ENCODE measurements at regions not wholly inside any gene's neighbourhood (a gene's known extent, or its start where the extent isn't known, plus 50 kb on each side); places are given as distances from the start of the nearest gene placed in this dataset.

DNA sequence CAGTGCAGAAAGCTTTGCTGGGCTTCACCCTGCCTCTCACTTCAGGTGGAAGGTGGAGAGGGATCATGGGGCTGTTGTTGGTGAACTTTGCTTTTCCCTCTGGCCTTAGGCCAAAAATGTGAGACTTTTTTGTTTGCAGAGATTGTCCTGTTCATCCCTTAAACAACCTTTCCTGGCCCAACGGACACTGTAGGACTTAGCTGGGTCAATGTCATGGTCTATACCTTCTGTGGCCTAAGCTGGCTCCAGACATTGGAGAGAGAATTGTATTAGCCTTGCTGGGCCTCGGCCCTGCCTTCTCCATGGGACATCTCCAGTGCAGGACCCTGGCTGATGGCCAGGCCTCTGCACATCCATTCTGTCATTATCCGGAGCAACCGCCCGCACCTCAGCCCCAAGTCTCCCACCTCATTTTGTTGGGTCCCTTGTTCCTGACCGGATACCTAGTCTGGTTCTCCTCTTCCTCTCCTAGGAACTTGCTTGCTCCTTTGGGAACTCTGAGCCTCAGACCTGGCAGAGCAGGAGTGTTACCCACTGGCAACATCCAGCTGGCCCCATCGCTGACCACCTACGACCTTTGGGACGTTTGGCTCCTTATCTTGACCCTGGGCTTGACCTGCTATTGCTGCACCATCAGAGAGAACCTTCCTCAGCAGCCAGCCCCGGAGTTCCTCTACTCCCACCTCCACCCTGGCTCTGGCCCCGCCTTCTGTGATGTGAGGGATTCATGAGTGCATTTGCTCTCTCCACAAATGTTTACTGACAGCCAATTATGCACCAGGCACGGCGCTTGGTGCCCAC lies 128.2 kb downstream of the BANF2 start (continued):
- TF ChIP-seq, protein P1, sequence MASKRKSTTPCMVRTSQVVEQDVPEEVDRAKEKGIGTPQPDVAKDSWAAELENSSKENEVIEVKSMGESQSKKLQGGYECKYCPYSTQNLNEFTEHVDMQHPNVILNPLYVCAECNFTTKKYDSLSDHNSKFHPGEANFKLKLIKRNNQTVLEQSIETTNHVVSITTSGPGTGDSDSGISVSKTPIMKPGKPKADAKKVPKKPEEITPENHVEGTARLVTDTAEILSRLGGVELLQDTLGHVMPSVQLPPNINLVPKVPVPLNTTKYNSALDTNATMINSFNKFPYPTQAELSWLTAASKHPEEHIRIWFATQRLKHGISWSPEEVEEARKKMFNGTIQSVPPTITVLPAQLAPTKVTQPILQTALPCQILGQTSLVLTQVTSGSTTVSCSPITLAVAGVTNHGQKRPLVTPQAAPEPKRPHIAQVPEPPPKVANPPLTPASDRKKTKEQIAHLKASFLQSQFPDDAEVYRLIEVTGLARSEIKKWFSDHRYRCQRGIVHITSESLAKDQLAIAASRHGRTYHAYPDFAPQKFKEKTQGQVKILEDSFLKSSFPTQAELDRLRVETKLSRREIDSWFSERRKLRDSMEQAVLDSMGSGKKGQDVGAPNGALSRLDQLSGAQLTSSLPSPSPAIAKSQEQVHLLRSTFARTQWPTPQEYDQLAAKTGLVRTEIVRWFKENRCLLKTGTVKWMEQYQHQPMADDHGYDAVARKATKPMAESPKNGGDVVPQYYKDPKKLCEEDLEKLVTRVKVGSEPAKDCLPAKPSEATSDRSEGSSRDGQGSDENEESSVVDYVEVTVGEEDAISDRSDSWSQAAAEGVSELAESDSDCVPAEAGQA (IDR thresholded peaks at IDR 0.05; ENCODE audit: low read depth), result no peak
- TF ChIP-seq, protein P1 (CRISPR knock-in tag; IDR thresholded peaks at IDR 0.05; ENCODE audit: borderline replicate concordance), result no peak
- TF ChIP-seq ZNF253 (CRISPR knock-in tag; IDR thresholded peaks at IDR 0.05; ENCODE audit: borderline replicate concordance), result no peak
- TF ChIP-seq ZNF879 (CRISPR knock-in tag; IDR thresholded peaks at IDR 0.05), result no peak
- TF ChIP-seq, protein P2, sequence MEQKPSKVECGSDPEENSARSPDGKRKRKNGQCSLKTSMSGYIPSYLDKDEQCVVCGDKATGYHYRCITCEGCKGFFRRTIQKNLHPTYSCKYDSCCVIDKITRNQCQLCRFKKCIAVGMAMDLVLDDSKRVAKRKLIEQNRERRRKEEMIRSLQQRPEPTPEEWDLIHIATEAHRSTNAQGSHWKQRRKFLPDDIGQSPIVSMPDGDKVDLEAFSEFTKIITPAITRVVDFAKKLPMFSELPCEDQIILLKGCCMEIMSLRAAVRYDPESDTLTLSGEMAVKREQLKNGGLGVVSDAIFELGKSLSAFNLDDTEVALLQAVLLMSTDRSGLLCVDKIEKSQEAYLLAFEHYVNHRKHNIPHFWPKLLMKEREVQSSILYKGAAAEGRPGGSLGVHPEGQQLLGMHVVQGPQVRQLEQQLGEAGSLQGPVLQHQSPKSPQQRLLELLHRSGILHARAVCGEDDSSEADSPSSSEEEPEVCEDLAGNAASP (CRISPR knock-in tag; IDR thresholded peaks at IDR 0.05; ENCODE audit: borderline replicate concordance), result peak; percentile 88; the same call in 1 of the 2 replicates
- no peak for TF ChIP-seq TCF7L2 (IDR thresholded peaks at IDR 0.05; ENCODE audit: low read depth, low read length)
- TF ChIP-seq ZNF790 (CRISPR knock-in tag; IDR thresholded peaks at IDR 0.05; ENCODE audit: borderline replicate concordance), result no peak
- TF ChIP-seq, protein P3, sequence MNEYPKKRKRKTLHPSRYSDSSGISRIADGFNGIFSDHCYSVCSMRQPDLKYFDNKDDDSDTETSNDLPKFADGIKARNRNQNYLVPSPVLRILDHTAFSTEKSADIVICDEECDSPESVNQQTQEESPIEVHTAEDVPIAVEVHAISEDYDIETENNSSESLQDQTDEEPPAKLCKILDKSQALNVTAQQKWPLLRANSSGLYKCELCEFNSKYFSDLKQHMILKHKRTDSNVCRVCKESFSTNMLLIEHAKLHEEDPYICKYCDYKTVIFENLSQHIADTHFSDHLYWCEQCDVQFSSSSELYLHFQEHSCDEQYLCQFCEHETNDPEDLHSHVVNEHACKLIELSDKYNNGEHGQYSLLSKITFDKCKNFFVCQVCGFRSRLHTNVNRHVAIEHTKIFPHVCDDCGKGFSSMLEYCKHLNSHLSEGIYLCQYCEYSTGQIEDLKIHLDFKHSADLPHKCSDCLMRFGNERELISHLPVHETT (CRISPR knock-in tag; conservative IDR thresholded peaks at IDR 0.05), result no peak
- no peak for TF ChIP-seq KDM1A (CRISPR knock-in tag; IDR thresholded peaks at IDR 0.05)
- TF ChIP-seq, protein P4, sequence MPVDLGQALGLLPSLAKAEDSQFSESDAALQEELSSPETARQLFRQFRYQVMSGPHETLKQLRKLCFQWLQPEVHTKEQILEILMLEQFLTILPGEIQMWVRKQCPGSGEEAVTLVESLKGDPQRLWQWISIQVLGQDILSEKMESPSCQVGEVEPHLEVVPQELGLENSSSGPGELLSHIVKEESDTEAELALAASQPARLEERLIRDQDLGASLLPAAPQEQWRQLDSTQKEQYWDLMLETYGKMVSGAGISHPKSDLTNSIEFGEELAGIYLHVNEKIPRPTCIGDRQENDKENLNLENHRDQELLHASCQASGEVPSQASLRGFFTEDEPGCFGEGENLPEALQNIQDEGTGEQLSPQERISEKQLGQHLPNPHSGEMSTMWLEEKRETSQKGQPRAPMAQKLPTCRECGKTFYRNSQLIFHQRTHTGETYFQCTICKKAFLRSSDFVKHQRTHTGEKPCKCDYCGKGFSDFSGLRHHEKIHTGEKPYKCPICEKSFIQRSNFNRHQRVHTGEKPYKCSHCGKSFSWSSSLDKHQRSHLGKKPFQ (CRISPR knock-in tag; IDR thresholded peaks at IDR 0.05; ENCODE audit: insufficient replicate concordance), result no peak
- TF ChIP-seq, protein P5, sequence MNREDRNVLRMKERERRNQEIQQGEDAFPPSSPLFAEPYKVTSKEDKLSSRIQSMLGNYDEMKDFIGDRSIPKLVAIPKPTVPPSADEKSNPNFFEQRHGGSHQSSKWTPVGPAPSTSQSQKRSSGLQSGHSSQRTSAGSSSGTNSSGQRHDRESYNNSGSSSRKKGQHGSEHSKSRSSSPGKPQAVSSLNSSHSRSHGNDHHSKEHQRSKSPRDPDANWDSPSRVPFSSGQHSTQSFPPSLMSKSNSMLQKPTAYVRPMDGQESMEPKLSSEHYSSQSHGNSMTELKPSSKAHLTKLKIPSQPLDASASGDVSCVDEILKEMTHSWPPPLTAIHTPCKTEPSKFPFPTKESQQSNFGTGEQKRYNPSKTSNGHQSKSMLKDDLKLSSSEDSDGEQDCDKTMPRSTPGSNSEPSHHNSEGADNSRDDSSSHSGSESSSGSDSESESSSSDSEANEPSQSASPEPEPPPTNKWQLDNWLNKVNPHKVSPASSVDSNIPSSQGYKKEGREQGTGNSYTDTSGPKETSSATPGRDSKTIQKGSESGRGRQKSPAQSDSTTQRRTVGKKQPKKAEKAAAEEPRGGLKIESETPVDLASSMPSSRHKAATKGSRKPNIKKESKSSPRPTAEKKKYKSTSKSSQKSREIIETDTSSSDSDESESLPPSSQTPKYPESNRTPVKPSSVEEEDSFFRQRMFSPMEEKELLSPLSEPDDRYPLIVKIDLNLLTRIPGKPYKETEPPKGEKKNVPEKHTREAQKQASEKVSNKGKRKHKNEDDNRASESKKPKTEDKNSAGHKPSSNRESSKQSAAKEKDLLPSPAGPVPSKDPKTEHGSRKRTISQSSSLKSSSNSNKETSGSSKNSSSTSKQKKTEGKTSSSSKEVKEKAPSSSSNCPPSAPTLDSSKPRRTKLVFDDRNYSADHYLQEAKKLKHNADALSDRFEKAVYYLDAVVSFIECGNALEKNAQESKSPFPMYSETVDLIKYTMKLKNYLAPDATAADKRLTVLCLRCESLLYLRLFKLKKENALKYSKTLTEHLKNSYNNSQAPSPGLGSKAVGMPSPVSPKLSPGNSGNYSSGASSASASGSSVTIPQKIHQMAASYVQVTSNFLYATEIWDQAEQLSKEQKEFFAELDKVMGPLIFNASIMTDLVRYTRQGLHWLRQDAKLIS (CRISPR knock-in tag; IDR thresholded peaks at IDR 0.05), result no peak
- TF ChIP-seq SIN3A (IDR thresholded peaks at IDR 0.05; ENCODE audit: borderline replicate concordance, low read depth, low read length), result no peak
- peak; percentile 93 for TF ChIP-seq SKI (IDR thresholded peaks at IDR 0.05; ENCODE audit: partially characterized antibody)
- no peak for TF ChIP-seq ZNF746 (CRISPR knock-in tag; IDR thresholded peaks at IDR 0.05)
- peak; percentile 82 for TF ChIP-seq SALL2 (CRISPR knock-in tag; IDR thresholded peaks at IDR 0.05)

Data from HepG2 (cell line).